GM12892 (cell line): ENCODE measurements at regions not wholly inside any gene's neighbourhood (a gene's known extent, or its start where the extent isn't known, plus 50 kb on each side); places are given as distances from the start of the nearest gene placed in this dataset.

Source experiments
- POLR2A ChIP-seq: IDR thresholded peaks from 2 replicates; pipeline ENCODE4 v1.6.1; 2011; ENCODE audit warnings: low read depth, low read length, control low read depth
- POLR2AphosphoS5 ChIP-seq: IDR thresholded peaks from 2 replicates; pipeline ENCODE4 v1.6.1; 2011; ENCODE audit warnings: low read depth, low read length, control low read depth
- TAF1 ChIP-seq: IDR thresholded peaks from 2 replicates; pipeline ENCODE4 v1.6.1; 2011; ENCODE audit warnings: low read depth, mild to moderate bottlenecking, control low read depth, low read length, borderline replicate concordance

DNA sequence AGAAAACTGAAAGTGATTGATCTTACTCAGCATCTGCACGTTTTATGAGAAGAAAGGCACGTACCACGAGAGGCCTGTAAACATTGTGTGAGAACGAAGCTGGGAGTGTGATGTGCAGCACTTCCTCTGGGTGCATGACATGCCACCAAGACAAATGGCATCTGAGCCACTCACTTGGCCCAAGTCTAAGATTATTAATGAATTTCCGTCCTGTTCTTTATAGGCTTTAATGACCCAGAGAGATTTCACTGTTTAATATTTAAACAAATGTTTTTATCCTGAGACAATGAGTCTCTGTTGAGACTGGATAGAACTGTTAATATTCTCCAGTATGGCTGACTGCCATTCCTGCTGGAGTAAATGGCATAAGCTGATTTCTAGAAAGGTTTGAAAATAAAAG lies 172.6 kb upstream of the PHACTR1 start:
- no peak for TF ChIP-seq POLR2A
- no peak for TF ChIP-seq POLR2AphosphoS5
- TF ChIP-seq TAF1, result no peak
